GM21737 (cell line): ENCODE measurements at regions not wholly inside any gene's neighbourhood (a gene's known extent, or its start where the extent isn't known, plus 50 kb on each side); places are given as distances from the start of the nearest gene placed in this dataset.
"Not testable (repeated sequence)": the region's sequence is repeated elsewhere in the genome, so short reads cannot be mapped to it uniquely, and the experiment has no call there.

Experiments used
- ATAC-seq: cut with Tn5 transposase; IDR thresholded peaks from one replicate; pipeline ENCODE4 v1.9.1; 2021; ENCODE audit warnings: mild to moderate bottlenecking, moderate library complexity; ENCODE audit not compliant: unreplicated experiment

DNA sequence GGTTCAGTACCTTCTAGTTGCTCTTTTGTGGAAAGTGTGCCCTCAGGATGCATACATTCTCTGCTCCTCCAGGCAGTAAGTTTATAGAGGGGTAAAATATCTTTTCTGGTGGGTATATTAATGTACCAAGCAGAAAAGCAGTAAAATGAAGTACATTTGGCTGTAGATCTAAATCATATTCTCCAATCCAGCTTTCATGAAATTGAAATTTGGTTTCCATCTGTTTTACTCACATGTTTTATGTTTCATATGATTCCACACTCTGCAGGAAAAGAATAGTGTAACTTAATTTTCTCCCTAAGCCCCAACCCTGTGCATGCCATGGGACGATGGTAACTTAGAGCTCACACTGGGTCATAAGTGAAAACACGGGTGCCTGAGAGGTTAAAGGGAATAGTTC, 172.3 kb downstream of the AKAIN1 start:
- no peak for ATAC-seq

DNA sequence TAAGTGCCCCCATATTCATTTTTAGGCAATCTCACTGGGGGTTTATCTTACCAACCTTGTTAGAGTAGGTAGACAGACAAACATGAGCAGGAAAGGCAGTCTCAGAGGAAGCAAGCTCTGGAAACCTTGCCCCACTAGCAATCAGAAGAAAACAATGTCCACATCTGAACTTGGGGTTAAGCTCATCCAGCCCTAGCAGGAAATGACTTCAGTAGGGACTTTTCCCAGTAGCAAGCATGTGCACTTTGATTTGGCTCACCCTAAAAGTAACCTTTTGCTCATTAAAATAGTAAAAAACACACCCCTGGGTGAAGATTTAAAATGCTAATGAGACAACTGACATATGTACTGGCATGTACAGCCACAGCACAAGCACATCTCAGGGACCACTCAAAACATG, 175.5 kb downstream of the AKAIN1 start:
- ATAC-seq = no peak

DNA sequence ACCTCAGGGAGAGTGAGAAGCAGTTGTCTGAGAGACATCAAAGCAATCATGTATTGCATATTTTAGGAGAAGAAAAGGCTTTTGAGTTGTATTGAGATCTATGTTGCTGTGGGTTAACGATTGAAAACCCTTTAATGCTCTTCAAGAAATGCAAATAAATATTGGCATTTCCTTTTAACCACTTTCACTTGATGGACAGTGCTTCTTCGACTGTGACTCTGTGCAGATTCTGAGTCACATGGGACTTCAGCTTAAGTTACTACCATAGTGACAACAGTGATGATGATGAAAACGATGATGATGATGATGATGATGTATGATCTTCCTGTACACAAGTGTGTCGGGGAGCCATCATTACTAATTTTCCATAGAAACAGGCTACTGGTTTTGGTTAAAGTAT, 181.8 kb downstream of the AKAIN1 start:
- ATAC-seq = no peak

DNA sequence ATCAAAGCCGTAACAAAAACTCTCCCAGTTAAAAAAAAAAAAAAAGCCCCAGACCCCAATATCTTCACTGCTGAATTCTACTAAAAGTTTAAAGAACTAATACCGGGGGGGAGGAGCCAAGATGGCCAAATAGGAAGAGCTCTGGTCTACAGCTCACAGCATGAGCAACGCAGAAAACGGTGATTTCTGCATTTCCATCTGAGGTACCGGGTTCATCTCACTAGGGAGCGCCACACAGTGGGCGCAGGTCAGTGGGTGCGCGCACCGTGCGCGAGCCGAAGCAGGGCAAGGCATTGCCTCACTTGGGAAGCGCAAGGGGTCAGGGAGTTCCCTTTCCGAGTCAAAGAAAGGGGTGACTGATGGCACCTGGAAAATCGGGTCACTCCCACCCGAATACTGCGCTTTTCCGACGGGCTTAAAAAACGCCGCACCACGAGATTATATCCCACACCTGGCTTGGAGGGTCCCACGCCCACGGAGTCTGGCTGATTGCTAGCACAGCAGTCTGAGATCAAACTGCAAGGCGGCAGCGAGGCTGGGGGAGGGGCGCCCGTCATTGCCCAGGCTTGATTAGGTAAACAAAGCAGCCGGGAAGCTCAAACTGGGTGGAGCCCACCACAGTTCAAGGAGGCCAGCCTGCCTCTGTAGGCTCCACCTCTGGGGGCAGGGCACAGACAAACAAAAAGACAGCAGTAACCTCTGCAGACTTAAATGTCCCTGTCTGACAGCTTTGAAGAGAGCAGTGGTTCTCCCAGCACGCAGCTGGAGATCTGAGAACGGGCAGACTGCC, 192.8 kb downstream of the AKAIN1 start:
- not testable (repeated sequence) for ATAC-seq

DNA sequence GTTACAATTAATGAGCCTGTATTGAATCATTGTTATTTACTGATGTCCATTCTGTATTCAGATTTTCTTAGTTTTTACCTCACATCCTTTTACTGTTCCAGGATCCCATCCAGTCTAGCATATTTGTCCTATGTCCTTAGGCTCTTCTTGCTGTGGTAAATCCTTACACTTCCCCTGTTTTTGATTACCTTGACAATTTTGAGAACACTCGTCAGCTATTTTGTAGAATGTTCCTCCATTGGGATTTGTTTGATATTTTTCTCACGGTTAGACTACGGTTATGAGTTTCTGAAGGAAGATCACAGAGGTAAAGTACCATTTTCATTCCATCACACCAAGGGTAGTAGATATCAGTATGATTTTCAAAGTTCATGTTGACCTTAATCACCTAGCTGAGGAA, 202.3 kb downstream of the AKAIN1 start:
- ATAC-seq = no peak

DNA sequence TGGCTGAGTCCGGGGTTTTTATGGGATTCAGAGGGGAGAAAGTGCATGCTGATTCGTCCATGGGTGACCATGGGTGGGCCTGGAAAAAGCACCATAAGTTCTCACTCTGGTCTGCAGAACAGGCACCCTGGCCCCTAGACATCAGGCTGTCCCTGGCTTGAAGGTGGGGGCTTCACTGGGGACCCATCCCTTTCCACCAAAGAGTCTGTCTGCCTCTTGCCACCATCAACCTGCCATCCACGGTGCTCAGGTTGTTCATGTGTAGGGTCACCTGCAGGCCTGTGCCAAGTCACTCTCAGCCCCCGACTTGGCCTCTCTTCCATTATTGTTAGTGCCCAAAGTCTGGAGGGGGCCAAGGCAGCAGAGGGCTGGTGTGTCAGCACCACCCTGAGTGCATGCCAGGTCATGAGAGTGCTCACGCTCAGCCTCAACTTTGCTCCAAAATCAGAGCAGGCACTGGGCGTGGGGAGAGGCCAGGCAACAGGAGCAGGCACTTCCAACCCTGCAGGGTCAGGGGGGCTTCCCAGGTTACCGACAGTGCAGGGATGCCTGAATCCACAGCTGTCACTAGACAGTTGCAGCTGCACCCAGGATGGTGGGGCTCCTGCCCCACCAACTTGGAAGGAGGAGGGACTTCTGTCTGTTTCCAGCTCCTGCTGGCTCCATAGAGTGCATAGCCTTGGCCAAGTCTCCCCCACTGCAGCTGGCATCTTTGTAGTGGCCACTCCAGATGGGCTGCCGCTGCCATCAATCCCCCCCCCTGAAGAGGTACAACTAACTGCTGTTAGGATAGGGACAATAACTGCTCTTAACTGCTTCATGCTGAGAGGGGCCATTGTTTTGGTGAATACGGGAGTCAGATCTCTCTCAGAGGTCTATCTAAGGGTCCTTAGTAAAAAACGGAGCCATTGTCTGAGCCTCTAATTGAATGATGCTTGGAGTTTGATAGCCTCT, 209.3 kb downstream of the AKAIN1 start:
- no peak for ATAC-seq

DNA sequence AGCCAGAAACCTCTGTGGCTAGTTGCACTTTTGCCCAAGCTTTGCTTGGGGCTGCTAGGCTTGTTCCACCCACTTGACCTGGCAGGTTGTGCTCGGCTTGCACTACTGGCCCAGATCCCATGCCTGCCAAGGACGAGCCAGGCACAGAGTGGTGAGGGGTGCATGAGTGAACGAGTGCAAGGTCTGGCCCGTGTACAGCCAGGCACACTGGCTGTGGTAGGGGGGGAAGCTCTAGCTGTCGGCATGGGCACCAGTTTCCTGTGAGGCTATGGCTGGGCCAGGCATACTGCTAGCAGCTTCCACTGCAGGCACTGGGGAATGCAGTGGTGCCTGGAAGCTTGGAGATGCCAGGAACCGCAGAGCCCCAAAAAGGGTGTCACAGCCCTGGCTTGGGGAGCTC, 210.4 kb downstream of the AKAIN1 start:
- no peak for ATAC-seq

DNA sequence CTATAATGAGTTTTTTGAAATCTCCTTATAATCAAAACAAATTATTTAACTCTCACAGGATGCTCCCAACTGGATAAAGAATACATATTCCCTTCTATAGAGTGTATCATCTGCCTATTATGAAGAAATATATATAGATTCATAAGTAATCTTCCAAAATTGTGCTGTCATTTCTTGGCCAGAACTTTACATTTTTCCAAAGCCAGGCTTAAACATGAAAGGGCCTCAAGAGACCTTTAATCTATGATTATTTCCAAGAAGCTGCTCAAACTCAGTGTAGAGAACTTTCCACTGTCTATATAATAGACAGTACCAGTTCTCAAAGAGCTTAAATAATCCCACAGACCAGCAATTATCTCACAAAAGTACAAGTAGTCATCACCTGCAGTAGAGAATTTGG, 211.0 kb downstream of the AKAIN1 start:
- no peak for ATAC-seq

DNA sequence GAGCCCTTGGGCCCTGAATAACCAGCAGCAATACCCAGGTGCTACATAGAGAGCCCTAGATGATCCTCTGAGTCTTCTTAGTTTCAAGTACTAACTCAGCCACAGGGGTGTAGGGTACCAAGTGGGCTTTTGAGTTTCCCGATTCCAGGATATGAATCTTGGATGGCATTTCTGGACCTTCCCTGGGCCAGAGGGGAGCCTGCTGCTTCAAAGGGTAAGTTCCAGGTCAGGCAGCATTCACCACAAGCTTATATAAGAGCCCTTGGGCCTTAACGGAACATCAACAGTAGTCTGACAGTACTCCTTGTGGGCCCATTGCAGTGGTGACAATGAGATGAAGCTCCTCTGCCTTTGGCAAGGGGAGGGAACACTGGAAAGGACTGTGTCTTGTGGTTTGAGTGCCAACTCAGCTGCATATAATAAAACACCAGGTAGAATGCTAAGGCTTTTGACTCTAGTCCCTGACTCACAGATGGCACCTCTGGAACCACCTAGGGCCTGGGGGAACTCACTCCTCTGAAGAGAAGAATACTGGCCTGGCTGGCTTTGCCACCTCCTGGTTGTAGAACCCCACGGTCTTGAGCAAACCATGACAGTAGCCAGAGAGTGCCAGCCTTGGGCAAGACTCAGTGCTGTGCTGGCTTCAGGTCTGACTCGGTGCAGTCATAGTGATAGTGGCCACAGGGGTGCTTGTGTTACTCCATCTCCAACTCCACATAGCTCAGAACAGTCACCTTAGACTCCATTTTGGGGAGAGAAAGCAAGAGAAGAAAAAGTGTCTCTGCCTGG, 235.7 kb downstream of the AKAIN1 start:
- no peak for ATAC-seq

DNA sequence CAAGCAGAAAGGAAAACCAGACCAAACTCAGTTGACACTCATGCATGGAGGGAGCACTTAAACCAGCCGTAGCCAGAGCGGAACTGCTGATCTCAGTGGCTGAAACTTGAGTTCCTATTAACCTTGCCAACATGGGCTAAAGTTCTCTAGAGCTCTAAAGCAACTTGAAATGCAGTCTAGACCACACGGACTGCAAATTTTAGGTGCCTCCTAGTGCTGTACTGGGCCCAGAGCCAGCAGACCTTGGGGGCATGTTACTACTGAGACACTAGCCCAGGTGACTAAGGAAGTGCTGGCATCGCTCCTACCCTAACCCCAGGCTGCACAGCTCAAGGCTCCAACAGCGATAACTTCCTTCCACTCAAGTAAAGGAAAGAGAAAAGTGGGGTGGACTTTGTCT, 236.5 kb downstream of the AKAIN1 start:
- ATAC-seq = no peak

DNA sequence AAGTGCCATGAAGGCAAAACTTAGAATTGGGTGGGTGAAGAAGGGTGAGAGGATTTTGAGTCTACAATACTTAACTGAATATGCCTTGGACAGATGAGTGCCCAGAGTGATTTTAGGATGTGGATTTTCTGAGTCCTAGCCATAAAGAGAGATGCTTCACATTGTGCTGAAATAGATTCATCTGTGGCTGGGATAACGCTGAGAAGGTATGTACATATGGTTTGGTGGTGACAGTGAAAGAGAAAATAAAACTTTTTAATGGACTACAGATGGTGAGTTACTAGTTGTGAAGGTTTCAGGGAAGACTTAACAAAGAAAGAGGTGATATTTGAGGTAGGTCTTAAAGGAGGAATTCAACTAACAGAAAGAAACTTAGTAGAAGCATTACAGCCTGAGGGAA, 265.8 kb downstream of the AKAIN1 start:
- no peak for ATAC-seq

DNA sequence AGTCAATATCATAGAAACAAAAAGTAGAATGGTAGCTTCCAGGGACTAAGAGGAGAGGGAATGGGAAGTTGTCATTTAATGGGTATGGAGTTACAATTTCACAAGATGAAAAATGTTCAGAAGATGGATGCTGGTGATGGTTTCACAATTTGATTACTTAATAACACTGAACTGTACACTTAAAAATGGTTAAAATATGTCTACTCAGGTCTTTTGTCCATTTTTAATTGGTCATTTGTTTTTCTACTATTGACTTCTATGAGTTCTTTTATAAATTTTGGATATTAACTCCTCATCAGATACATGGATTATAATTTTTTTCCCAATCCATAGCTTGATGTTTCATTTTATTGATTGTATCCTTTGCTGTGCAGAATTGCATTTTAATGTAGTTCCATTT, 275.5 kb downstream of the AKAIN1 start:
- ATAC-seq = no peak

DNA sequence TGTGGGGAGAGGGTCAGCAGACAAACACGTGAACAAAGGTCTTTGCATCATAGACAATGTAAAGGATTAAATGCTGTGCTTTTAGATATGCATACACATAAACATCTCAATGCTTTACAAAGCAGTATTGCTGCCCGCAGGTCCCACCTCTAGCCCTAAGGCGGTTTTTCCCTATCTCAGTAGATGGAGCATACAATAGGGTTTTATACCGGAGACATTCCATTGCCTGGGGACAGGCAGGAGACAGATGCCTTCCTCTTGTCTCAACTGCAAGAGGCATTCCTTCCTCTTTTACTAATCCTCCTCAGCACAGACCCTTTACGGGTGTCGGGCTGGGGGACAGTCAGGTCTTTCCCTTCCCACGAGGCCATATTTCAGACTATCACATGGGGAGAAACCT, 279.5 kb downstream of the AKAIN1 start:
- ATAC-seq = not testable (repeated sequence)

DNA sequence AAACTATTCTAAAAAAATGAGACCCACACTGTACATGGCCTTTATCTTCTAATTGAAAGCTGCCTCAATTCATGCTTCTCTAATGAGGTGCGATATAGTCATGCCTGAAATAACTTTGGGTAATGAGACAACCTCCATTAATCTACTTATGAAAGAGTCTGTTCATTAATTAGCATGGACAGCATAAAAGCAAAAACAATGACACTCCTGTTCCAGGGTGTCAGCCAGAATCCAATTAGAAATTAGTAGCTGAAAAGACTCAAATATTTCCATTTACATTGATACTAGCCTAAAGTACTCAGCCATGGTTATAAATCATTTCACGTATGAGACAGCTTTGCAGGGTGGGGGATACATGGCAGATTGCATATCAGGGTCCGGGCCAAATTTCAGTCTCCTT, 288.7 kb downstream of the AKAIN1 start:
- ATAC-seq = no peak

DNA sequence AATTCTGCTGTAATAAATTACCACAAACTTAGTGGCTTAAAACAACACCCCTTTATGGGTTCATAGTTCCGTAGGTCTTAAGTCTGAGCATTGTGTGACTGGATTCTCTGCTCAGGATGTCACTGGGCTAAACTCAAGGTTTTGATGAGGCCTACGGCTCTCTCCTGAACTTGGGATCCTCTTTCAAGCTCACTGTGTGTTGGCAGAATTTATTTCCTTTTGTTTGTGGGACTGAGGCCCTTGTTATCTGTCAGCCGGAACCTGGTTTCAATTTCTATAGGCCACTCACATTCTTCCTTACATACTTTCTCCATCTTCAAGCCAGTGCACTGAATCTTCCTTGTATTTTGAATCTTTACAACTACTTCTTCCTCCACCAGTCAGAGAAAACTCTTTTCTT, 290.2 kb downstream of the AKAIN1 start:
- no peak for ATAC-seq

DNA sequence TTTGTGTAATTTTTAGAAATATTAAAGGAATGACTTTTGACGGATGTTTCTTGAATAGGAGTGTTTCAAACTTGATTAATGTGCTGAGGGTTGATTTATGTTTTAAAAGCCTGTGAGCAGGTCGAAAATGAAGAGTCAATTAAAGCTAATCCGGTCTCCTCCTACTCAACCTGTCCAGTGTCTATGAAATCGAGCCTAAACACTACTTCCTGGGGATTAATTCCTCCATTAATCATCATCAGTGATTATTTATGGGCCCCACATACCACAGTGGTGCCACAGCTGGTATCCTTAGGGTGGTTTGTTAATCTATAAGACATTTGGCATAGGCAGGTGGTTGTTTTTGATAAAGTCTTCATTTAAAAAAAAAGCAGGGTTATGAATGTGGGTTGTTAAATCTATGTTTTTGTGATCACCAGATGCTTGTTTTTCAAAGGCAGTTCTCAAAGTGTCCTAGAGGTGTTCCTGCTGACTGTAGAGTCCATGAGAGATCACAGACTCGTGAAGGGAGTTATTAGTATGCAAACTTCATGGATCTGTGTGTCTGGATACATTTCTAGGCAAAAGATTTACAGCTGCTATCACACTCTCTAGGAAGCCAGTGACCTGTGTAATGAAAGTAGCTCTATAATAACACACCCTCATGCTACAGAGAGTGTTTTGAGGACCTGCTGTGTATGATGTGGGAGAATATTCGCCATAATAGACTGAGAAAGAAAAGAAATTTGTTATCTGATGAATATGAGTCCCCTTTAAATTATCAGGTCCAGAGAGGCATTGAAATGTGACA, 308.6 kb downstream of the AKAIN1 start:
- ATAC-seq = no peak

DNA sequence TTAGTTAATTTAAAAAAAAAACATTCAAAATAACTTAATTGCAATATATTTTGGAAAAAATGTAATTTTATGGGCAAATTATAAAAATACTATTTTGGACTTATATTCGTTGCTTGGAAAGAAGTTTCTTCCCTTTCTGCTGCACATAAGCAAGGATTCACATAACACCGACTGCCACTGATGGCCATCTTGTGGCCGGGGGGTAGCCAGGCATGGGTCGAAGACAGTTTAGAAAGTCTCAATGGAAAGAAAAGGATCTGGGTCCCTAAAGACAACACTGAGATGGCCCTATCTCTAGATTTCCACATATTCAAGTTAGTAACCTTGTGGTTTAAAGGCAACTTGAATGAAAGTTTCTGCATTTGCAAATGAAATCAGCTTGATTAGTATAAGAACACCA, 318.6 kb downstream of the AKAIN1 start:
- no peak for ATAC-seq

DNA sequence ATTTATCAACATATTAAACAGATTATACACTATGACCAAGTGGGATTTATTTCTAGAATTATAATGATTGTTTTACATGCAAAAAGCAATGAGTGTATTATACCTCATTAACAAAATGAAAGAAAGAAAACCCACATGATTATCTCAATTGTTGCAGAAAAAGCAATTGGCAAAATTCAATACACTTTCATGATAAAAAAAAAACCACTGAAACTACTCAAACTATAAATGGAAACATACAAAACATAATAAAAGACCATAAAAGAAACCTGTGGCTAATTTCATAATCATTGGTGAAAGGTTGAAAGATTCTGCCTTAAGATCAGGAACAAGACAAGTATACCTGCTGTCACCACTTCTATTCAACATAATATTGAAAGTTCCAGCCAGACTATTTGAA, 325.9 kb downstream of the AKAIN1 start:
- no peak for ATAC-seq

DNA sequence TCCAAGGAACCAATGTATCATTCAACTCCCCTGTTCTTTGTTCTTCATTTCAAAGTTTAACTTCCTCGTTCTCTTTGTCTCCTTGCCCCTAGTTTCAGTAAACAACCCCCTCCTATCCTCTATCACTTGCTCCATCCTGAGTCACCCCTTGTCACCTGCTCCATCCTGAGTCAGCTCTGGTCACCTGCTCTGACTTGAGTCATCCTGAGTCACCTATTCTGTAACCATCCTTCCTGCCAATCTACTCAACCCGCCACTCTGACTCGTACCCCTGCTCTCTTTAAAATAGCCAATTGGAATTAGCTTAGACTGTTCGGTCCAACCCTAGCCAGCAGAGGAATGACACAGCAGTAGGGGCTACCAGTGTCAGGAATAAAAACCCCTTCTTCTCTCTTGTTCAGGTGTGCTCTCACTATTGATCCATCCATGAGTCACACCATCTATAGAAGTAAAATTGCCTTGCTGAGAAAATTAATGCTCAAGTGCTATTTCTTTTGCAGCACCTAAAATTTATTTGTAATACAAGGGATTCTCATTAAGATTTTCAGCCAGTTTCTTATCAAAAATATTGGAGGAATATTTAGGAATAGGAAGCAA, 326.8 kb downstream of the AKAIN1 start:
- no peak for ATAC-seq

DNA sequence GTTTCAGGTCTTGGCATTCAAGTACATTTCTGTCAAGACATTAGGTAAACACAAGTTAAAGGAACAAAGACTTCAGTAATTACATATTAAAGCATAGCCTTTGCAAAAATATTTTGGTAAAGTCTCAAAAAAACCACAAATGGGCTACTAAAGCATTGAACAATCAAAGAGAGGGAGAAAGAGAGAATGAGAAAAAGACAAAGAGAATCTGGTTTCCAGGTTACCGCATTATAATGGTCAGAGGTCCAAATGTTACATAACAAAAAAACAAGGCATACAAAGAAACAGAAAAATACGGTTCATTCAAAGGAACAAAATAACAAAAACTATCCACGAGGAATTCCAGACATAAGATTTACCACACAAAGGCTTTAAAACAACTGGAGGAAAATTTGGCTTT, 327.9 kb downstream of the AKAIN1 start:
- ATAC-seq = no peak
